ENCODE measurements at regions not wholly inside any gene's neighbourhood (a gene's known extent, or its start where the extent isn't known, plus 50 kb on each side); places are given as distances from the start of the nearest gene placed in this dataset.
A peak's percentile ranks its signal among the peaks of the same experiment; 100 is the strongest.

- TF ChIP-seq TSC22D2 (CRISPR knock-in tag; IDR thresholded peaks at IDR 0.05; ENCODE audit: borderline replicate concordance): no peak
- TF ChIP-seq ZNF333 (CRISPR knock-in tag; IDR thresholded peaks at IDR 0.05; ENCODE audit: borderline replicate concordance): no peak
- no peak for TF ChIP-seq DNMT1 (CRISPR knock-in tag; IDR thresholded peaks at IDR 0.05)
- no peak for TF ChIP-seq RARG (CRISPR knock-in tag; IDR thresholded peaks at IDR 0.05; ENCODE audit: low read depth)
- TF ChIP-seq ZNF382 (CRISPR knock-in tag; IDR thresholded peaks at IDR 0.05; ENCODE audit: borderline replicate concordance): no peak
Measured at GRCh38 chr12:24244231-24244630, 294.8 kb upstream of the SOX5 start (continued).

- no peak overlapping the region for H3K27ac ChIP-seq (ENCODE audit: extremely low read length, insufficient read depth, low read length)
- TF ChIP-seq ATF7 (IDR thresholded peaks at IDR 0.05) (peak; percentile 75), ATF7 (CRISPR knock-in tag; IDR thresholded peaks at IDR 0.05) (no peak), ZNF792 (CRISPR knock-in tag; IDR thresholded peaks at IDR 0.05) (no peak)
- H3K4me2 ChIP-seq (ENCODE audit: low read depth, low read length): no peak overlapping the region
- H2AFZ ChIP-seq (ENCODE audit: low read length): no peak overlapping the region
- H3K36me3 ChIP-seq (replicated peaks in 1 of 2; ENCODE audit: control insufficient read depth in 1 of 2, insufficient read depth in 2 of 2, low read length in 2 of 2): no peaks in the 10 kb centered on the region
- ATAC-seq (no peak), DNase-seq (ENCODE audit: low spot score) (no peak), FAIRE-seq (no peak)
- no TSS peak for BruUV-seq (replicated peaks)
- CTCF ChIA-PET (ENCODE audit: low intra/inter-chr PET ratio, low total read pairs): no interaction called here
- no peak overlapping the region for H3K9ac ChIP-seq (ENCODE audit: insufficient read depth, low read depth, low read length)
- POLR2A ChIA-PET: no interaction called here
- no peaks in the 10 kb centered on the region for H3K4me1 ChIP-seq (ENCODE audit: insufficient read depth, low read length)
- H3K9me3 ChIP-seq (ENCODE audit: low read length): no peaks in the 10 kb centered on the region
- intact Hi-C loops (cut with micrococcal nuclease; ENCODE audit: unreplicated experiment) (no loop called here), in situ Hi-C loops (cut with HindIII; ENCODE audit: extremely low pct_ligation_motif_present, low pct_unique_long_range_greater_than_20kb) (no loop called here)
- WGBS (ENCODE audit: low lambda C conversion rate): 42% methylated on average over 1 of the region's 1 CpG
- no peaks in the 10 kb centered on the region for H4K20me1 ChIP-seq (ENCODE audit: insufficient read depth, low read length)
- no peaks in the 10 kb centered on the region for H3K79me2 ChIP-seq (ENCODE audit: insufficient read depth, low read length)
- no peaks in the 10 kb centered on the region for H3K27me3 ChIP-seq (ENCODE audit: control insufficient read depth in 1 of 2, insufficient read depth in 2 of 2, low read length in 2 of 2)
- no peak overlapping the region for H3K4me3 ChIP-seq (replicated peaks in 1 of 3; ENCODE audit: insufficient read depth in 1 of 3, low read depth in 2 of 3, low read length in 3 of 3)
Measured at GRCh38 chr12:24240707-24241106, 291.2 kb upstream of the SOX5 start.

- ChIA-PET POLR2A (no interaction called here), CTCF (ENCODE audit: low intra/inter-chr PET ratio, low total read pairs) (no interaction called here)
- no peak overlapping the region for H2AFZ ChIP-seq (ENCODE audit: low read length)
- no peak for DNase-seq (ENCODE audit: low spot score)
- peaks cover 0 to 8% of the 10 kb centered on the region in 2 experiments; a peak in 3 of 5 replicates for H3K27me3 ChIP-seq (ENCODE audit: control insufficient read depth in 1 of 2, insufficient read depth in 2 of 2, low read length in 2 of 2)
- BruUV-seq (replicated peaks): no TSS peak
- in situ Hi-C loops (cut with HindIII; ENCODE audit: extremely low pct_ligation_motif_present, low pct_unique_long_range_greater_than_20kb) (no loop called here), intact Hi-C loops (cut with micrococcal nuclease; ENCODE audit: unreplicated experiment) (no loop called here)
- H3K36me3 ChIP-seq (replicated peaks in 1 of 2; ENCODE audit: control insufficient read depth in 1 of 2, insufficient read depth in 2 of 2, low read length in 2 of 2): no peaks in the 10 kb centered on the region
- H3K4me3 ChIP-seq (replicated peaks in 1 of 3; ENCODE audit: insufficient read depth in 1 of 3, low read depth in 2 of 3, low read length in 3 of 3): no peak overlapping the region
- H3K9ac ChIP-seq (ENCODE audit: insufficient read depth, low read depth, low read length): no peak overlapping the region
- H4K20me1 ChIP-seq (ENCODE audit: insufficient read depth, low read length): no peaks in the 10 kb centered on the region
- no peaks in the 10 kb centered on the region for H3K9me3 ChIP-seq (ENCODE audit: low read length)
- no peak for ATAC-seq
- no peak overlapping the region for H3K27ac ChIP-seq (ENCODE audit: extremely low read length, insufficient read depth, low read length)
- H3K4me2 ChIP-seq (ENCODE audit: low read depth, low read length): no peak overlapping the region
- H3K4me1 ChIP-seq (ENCODE audit: insufficient read depth, low read length): peaks cover 6% of the 10 kb centered on the region; the same call in 1 of the 2 replicates
- 33% methylated on average over 7 of the region's 7 CpGs for WGBS (ENCODE audit: low lambda C conversion rate)
- H3K79me2 ChIP-seq (ENCODE audit: insufficient read depth, low read length): no peaks in the 10 kb centered on the region
- no peak for FAIRE-seq
- TF ChIP-seq MAFK (conservative IDR thresholded peaks at IDR 0.05 in 1 of 2, IDR thresholded peaks at IDR 0.05 in 1 of 2; ENCODE audit: low read length in 2 of 2): peak in 1 of 2 experiments; percentile 75; a peak in 3 of 4 replicates
- peak; percentile 73 for TF ChIP-seq MAFF (IDR thresholded peaks at IDR 0.05; ENCODE audit: low read depth, low read length)
- no peak for TF ChIP-seq NCOR1 (IDR thresholded peaks at IDR 0.05; ENCODE audit: borderline replicate concordance, low read length)
Measured at GRCh38 chr12:24233519-24234246, 284.2 kb upstream of the SOX5 start.

All from HepG2 (cell line).